MCF 10A (cell line): ENCODE measurements at regions not wholly inside any gene's neighbourhood (a gene's known extent, or its start where the extent isn't known, plus 50 kb on each side); places are given as distances from the start of the nearest gene placed in this dataset.

Experiments used
- BruUV-seq: library from RNA; stranded (reverse); fragments of 400-500 nt; replicated peaks from 2 replicates; lab custom pipeline; 2021; lab: Mats Ljungman, UMichigan
- CTCF ChIA-PET: fragments of 300-600 bp; sonication (Branson Sonifier 250); formaldehyde crosslinking; extraction: SDS; loops from one replicate; lab custom pipeline; 2021; ENCODE audit warnings: antibody characterized with exemption, inconsistent platforms; lab: Yijun Ruan, JAX
- POLR2A ChIA-PET: fragments of 300-600, 350-650 bp; sonication (Branson Sonifier 250); formaldehyde crosslinking; extraction: SDS; loops from one replicate; lab custom pipeline; 2020; ENCODE audit warnings: antibody characterized with exemption, inconsistent platforms; lab: Yijun Ruan, JAX
- DNase-seq: peaks from one replicate; pipeline ENCODE4 v3.0.0-alpha.2; 2018; ENCODE audit not compliant: unreplicated experiment
- H3K27ac Mint-ChIP-seq: one replicate; pipeline ENCODE4 v1.8.0; 2022; ENCODE audit warnings: mild to moderate bottlenecking, low read depth, mixed read lengths; ENCODE audit not compliant: unreplicated experiment
- H3K27me3 Mint-ChIP-seq: one replicate; pipeline ENCODE4 v1.8.0; 2022; ENCODE audit warnings: mixed read lengths; ENCODE audit not compliant: insufficient read depth, unreplicated experiment
- H3K36me3 Mint-ChIP-seq: one replicate; pipeline ENCODE4 v1.8.0; 2022; ENCODE audit warnings: mild to moderate bottlenecking, moderate library complexity, mixed read lengths; ENCODE audit not compliant: insufficient read depth, unreplicated experiment
- H3K4me1 Mint-ChIP-seq: one replicate; pipeline ENCODE4 v1.8.0; 2022; ENCODE audit warnings: mixed read lengths; ENCODE audit not compliant: insufficient read depth, unreplicated experiment
- H3K4me3 Mint-ChIP-seq: one replicate; pipeline ENCODE4 v1.8.0; 2022; ENCODE audit warnings: mild to moderate bottlenecking, moderate library complexity, mixed read lengths; ENCODE audit not compliant: unreplicated experiment
- H3K9me3 Mint-ChIP-seq: one replicate; pipeline ENCODE4 v1.8.0; 2022; ENCODE audit warnings: mixed read lengths; ENCODE audit not compliant: unreplicated experiment
- CTCF ChIP-seq: fragments of 200-600 bp; IDR thresholded peaks from one replicate; pipeline ENCODE4 v1.8.0; 2022; ENCODE audit warnings: antibody characterized with exemption, mild to moderate bottlenecking; ENCODE audit not compliant: unreplicated experiment
- intact Hi-C: fragments of 100-400 bp; cut with micrococcal nuclease; formaldehyde crosslinking; loops from 2 replicates; pipeline ENCODE4 v1.14.1; 2022

DNA sequence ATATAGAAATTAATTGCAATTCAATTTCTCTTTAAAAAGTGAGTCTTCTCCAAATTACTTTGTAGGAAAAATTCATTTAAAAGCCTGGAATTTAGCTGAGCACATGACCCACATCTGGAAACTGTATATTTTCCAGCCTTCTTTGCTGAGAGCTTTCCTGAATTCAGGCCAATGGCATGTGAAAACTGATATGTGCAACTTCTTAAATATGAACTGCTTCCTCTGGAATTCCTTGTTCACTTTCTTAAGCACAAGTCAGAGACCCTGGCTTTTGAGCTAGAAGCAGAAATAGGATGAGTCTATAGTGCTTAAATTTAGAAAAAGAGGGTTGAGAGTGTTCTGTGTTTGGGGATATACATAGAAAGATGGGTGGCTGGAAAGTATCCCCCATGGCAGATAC, 365.1 kb upstream of the MTPN start:
- no peak for DNase-seq
- H3K4me3 Mint-ChIP-seq, result no peak overlapping the region
- POLR2A ChIA-PET, result no interaction called here
- no peak for TF ChIP-seq CTCF
- H3K36me3 Mint-ChIP-seq, result no peaks in the 10 kb centered on the region
- intact Hi-C loops, result no loop called here
- H3K4me1 Mint-ChIP-seq, result no peaks in the 10 kb centered on the region
- H3K9me3 Mint-ChIP-seq, result no peaks in the 10 kb centered on the region
- H3K27ac Mint-ChIP-seq, result no peak overlapping the region
- BruUV-seq, result no TSS peak
- H3K27me3 Mint-ChIP-seq, result peaks cover 20% of the 10 kb centered on the region
- CTCF ChIA-PET, result no interaction called here

DNA sequence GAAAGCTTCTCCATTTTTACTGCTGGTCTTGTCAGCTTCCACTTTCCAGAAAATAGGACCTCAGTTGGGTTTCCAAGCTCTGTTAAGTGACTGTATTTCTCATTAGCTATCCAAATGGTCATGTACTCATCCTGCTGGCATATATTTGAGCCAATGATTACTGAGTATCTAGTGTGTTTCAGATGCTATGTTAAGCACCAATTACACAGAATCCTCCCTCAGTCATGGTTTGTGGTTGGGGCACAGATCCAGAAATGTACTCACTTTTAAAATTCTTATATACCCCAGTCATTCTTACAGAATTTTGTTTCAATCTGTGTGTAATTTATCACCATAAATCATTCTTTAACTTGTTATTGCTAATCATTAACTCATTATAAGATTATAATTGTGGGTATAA, 362.3 kb upstream of the MTPN start:
- BruUV-seq, result no TSS peak
- DNase-seq, result no peak
- CTCF ChIA-PET, result no interaction called here
- intact Hi-C loops, result no loop called here
- H3K36me3 Mint-ChIP-seq, result no peaks in the 10 kb centered on the region
- H3K27ac Mint-ChIP-seq, result no peak overlapping the region
- H3K9me3 Mint-ChIP-seq, result no peaks in the 10 kb centered on the region
- H3K4me1 Mint-ChIP-seq, result no peaks in the 10 kb centered on the region
- POLR2A ChIA-PET, result no interaction called here
- TF ChIP-seq CTCF, result no peak
- no peak overlapping the region for H3K4me3 Mint-ChIP-seq
- peaks cover 20% of the 10 kb centered on the region for H3K27me3 Mint-ChIP-seq

GRCh38 chr7:136336932-136337331, 359.8 kb upstream of the MTPN start:
- intact Hi-C loops, result no loop called here
- DNase-seq, result no peak
- no peaks in the 10 kb centered on the region for H3K4me1 Mint-ChIP-seq
- H3K27ac Mint-ChIP-seq, result no peak overlapping the region
- no peak for TF ChIP-seq CTCF
- no peak overlapping the region for H3K4me3 Mint-ChIP-seq
- H3K36me3 Mint-ChIP-seq, result no peaks in the 10 kb centered on the region
- peaks cover 33% of the 10 kb centered on the region for H3K27me3 Mint-ChIP-seq
- POLR2A ChIA-PET, result no interaction called here
- CTCF ChIA-PET, result interaction anchor here (0.7 kb wide), 1 partner anchor 899 kb away, joined by 3 read pairs; no protein-coding TSS in a partner anchor
- BruUV-seq, result no TSS peak
- no peaks in the 10 kb centered on the region for H3K9me3 Mint-ChIP-seq

DNA sequence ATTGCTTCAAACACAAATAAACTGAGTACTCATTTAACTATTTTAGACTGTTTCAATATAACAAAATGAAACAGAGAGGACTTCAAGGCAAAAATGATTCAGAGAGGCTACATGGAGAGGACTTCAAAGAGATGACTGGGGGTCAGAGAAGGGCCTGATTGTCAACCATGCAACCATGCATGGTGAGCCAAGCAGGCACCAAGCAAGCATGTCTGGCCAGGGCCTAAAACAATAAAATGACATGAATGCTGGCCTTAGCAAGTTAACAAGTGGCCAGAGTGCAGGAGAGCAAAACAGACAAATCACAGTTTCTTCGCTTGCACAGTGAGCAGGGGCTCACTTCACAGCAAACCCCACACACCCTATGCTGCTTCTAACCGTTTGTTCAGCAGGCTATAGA, 356.5 kb upstream of the MTPN start:
- ChIA-PET POLR2A (no interaction called here), CTCF (no interaction called here)
- H3K9me3 Mint-ChIP-seq, result no peaks in the 10 kb centered on the region
- BruUV-seq, result no TSS peak
- H3K4me1 Mint-ChIP-seq, result no peaks in the 10 kb centered on the region
- TF ChIP-seq CTCF, result no peak
- no peak overlapping the region for H3K27ac Mint-ChIP-seq
- H3K27me3 Mint-ChIP-seq, result peaks cover 54% of the 10 kb centered on the region
- intact Hi-C loops, result no loop called here
- DNase-seq, result no peak
- no peaks in the 10 kb centered on the region for H3K36me3 Mint-ChIP-seq
- no peak overlapping the region for H3K4me3 Mint-ChIP-seq
